Esophagus (tissue), 2 donors: ENCODE measurements at regions not wholly inside any gene's neighbourhood (a gene's known extent, or its start where the extent isn't known, plus 50 kb on each side); places are given as distances from the start of the nearest gene placed in this dataset.

Experiments
- H3K27ac ChIP-seq, 2 donors: one replicate each; pipeline ENCODE4 v1.5.1; 2013; ENCODE audit warnings: low read depth in 2 of 2, mild to moderate bottlenecking in 2 of 2, inconsistent platforms in 1 of 2, low read length in 1 of 2, moderate library complexity in 1 of 2
- H3K27me3 ChIP-seq, 2 donors: one replicate each; pipeline ENCODE4 v1.6.1; 2013; ENCODE audit warnings: low read length in 2 of 2, control low read depth in 1 of 2, mild to moderate bottlenecking in 1 of 2; ENCODE audit not compliant: insufficient read depth in 2 of 2, control insufficient read depth in 1 of 2
- H3K36me3 ChIP-seq, 2 donors: one replicate each; pipeline ENCODE4 v1.6.1; 2013; ENCODE audit warnings: low read length in 1 of 2; ENCODE audit not compliant: control insufficient read depth in 2 of 2, insufficient read depth in 2 of 2
- H3K4me1 ChIP-seq, 2 donors: one replicate each; pipeline ENCODE4 v1.6.1; 2013; ENCODE audit warnings: low read length in 1 of 2; ENCODE audit not compliant: control insufficient read depth in 2 of 2, insufficient read depth in 2 of 2
- H3K4me3 ChIP-seq, 2 donors: one replicate each; pipeline ENCODE4 v1.5.1; 2013; ENCODE audit warnings: low read length in 2 of 2, mild to moderate bottlenecking in 2 of 2, low read depth in 1 of 2, moderate library complexity in 1 of 2
- H3K9me3 ChIP-seq, 2 donors: one replicate each; pipeline ENCODE4 v1.6.1; 2013; ENCODE audit warnings: mild to moderate bottlenecking in 2 of 2, low read depth in 1 of 2, low read length in 1 of 2, moderate library complexity in 1 of 2; ENCODE audit not compliant: control insufficient read depth in 2 of 2, insufficient read depth in 1 of 2
- WGBS, 2 donors: extraction: QIAGEN DNeasy Blood & Tissue Kit; methylation state at CpG; one replicate each; pipeline ENCODE4 v1.1.7; 2013; 5-methylcytosine and 5-hydroxymethylcytosine counted together
- donor health status: healthy with polysubstance abuse.
- donor health status: Bipolar disorder and iron deficiency.

- H3K27me3 ChIP-seq, result no peaks in the 10 kb centered on the region
- H3K9me3 ChIP-seq, result no peaks in the 10 kb centered on the region
- H3K36me3 ChIP-seq, result no peaks in the 10 kb centered on the region
- H3K4me3 ChIP-seq, result no peak overlapping the region
- no peak overlapping the region for H3K27ac ChIP-seq
- 92% methylated on average over 2 of the region's 2 CpGs for whole genome bisulfite sequencing, 2 donors
- H3K4me1 ChIP-seq, result no peaks in the 10 kb centered on the region
Observed at GRCh38 chr17:72034000-72034399, 86.8 kb upstream of the SOX9 start.

GRCh38 chr17:72038427-72038826, 82.4 kb upstream of the SOX9 start:
- Histone ChIP-seq H3K27ac (no peak overlapping the region), H3K36me3 (no peaks in the 10 kb centered on the region), H3K27me3 (no peaks in the 10 kb centered on the region), H3K4me3 (no peak overlapping the region), H3K4me1 (no peaks in the 10 kb centered on the region), H3K9me3 (no peaks in the 10 kb centered on the region)

- Histone ChIP-seq H3K27ac (no peak overlapping the region), H3K36me3 (no peaks in the 10 kb centered on the region), H3K9me3 (no peaks in the 10 kb centered on the region), H3K4me3 (no peak overlapping the region), H3K27me3 (no peaks in the 10 kb centered on the region), H3K4me1 (no peaks in the 10 kb centered on the region)
- 69 to 85% methylated on average over 2 of the region's 2 CpGs for WGBS, 2 donors
Observed at GRCh38 chr17:72039490-72039889, 81.3 kb upstream of the SOX9 start.

- WGBS, 2 donors, result 83 to 84% methylated on average over 3 of the region's 3 CpGs
- Histone ChIP-seq H3K9me3 (no peaks in the 10 kb centered on the region), H3K27me3 (peaks cover 0 to 3% of the 10 kb centered on the region in 2 donors), H3K27ac (no peak overlapping the region), H3K4me1 (no peaks in the 10 kb centered on the region), H3K4me3 (no peak overlapping the region), H3K36me3 (no peaks in the 10 kb centered on the region)
Observed at GRCh38 chr17:72046178-72046577, 74.6 kb upstream of the SOX9 start.

- Histone ChIP-seq H3K27me3 (peaks cover 0 to 3% of the 10 kb centered on the region in 2 donors), H3K9me3 (no peaks in the 10 kb centered on the region), H3K4me3 (no peak overlapping the region), H3K27ac (no peak overlapping the region), H3K4me1 (no peaks in the 10 kb centered on the region), H3K36me3 (no peaks in the 10 kb centered on the region)
- WGBS, 2 donors, result 74 to 78% methylated on average over 14 of the region's 14 CpGs
Observed at GRCh38 chr17:72046643-72047612, 73.9 kb upstream of the SOX9 start.

- Histone ChIP-seq H3K9me3 (peaks cover 0 to 2% of the 10 kb centered on the region in 2 donors), H3K36me3 (no peaks in the 10 kb centered on the region), H3K27ac (no peak overlapping the region), H3K4me1 (no peaks in the 10 kb centered on the region), H3K27me3 (peaks cover 0 to 3% of the 10 kb centered on the region in 2 donors), H3K4me3 (no peak overlapping the region)
- 93 to 98% methylated on average over 2 of the region's 2 CpGs for WGBS, 2 donors
Observed at GRCh38 chr17:72049914-72050313, 70.9 kb upstream of the SOX9 start.

- Histone ChIP-seq H3K36me3 (no peaks in the 10 kb centered on the region), H3K27me3 (peaks cover 0 to 3% of the 10 kb centered on the region in 2 donors), H3K27ac (no peak overlapping the region), H3K9me3 (peaks cover 0 to 2% of the 10 kb centered on the region in 2 donors), H3K4me3 (no peak overlapping the region), H3K4me1 (no peaks in the 10 kb centered on the region)
- 38 to 43% methylated on average over 11 of the region's 11 CpGs for WGBS, 2 donors
Observed at GRCh38 chr17:72053036-72053435, 67.8 kb upstream of the SOX9 start.

- H3K27ac ChIP-seq, result no peak overlapping the region
- H3K4me1 ChIP-seq, result no peaks in the 10 kb centered on the region
- no peaks in the 10 kb centered on the region for H3K36me3 ChIP-seq
- H3K27me3 ChIP-seq, result peaks cover 0 to 3% of the 10 kb centered on the region in 2 donors
- 32 to 36% methylated on average over 12 of the region's 12 CpGs for WGBS, 2 donors
- H3K9me3 ChIP-seq, result peaks cover 0 to 2% of the 10 kb centered on the region in 2 donors
- no peak overlapping the region for H3K4me3 ChIP-seq
Observed at GRCh38 chr17:72053449-72053848, 67.4 kb upstream of the SOX9 start.

GRCh38 chr17:72056155-72056554, 64.7 kb upstream of the SOX9 start:
- Histone ChIP-seq H3K4me1 (no peaks in the 10 kb centered on the region), H3K27me3 (no peaks in the 10 kb centered on the region), H3K27ac (no peak overlapping the region), H3K9me3 (peaks cover 0 to 2% of the 10 kb centered on the region in 2 donors), H3K4me3 (no peak overlapping the region), H3K36me3 (no peaks in the 10 kb centered on the region)
- 83 to 88% methylated on average over 4 of the region's 4 CpGs for WGBS, 2 donors
